HG02759 (cell line): ENCODE measurements at regions not wholly inside any gene's neighbourhood (a gene's known extent, or its start where the extent isn't known, plus 50 kb on each side); places are given as distances from the start of the nearest gene placed in this dataset.

Experiments
- ATAC-seq: cut with Tn5 transposase; IDR thresholded peaks from one replicate; pipeline ENCODE4 v1.9.1; 2021; ENCODE audit warnings: mild to moderate bottlenecking, moderate library complexity; ENCODE audit not compliant: unreplicated experiment

DNA sequence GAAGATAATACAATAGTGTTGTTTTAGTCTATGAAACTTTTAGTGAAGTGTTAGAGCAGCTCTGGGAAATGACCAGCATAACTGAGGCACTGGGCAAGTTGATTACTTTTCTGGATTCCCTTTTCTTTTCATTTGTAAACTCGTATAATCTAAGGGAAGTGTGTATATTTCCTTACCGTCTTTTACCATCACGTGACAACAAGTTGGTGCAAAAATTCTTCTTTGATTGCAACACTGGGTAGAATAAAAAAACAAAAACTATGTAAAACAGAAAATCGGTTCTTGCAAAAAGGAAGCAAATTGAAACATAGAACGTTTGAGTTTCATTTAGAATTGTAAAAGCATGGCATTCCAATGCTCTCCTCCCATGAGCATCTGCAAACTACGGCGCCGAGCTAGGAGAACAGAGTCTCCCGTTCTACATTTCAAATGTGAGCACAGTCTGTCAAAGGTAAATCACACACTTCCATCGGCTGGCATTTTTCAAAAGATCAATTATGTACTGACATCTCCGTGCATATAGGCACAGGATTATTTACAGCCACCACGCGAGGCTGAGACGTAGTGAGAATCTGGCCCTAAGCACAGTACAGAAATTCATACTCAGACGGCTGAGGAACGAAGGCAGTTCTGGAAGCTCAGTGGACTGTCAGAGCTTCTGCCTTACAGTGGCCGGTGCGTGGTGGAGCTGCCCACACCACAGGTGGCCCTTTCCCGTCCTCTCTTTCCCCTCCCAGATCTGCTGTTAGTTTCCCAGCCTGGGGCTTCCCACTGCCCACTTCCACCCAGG, 314.0 kb downstream of the BMP7 start:
- ATAC-seq, result no peak

DNA sequence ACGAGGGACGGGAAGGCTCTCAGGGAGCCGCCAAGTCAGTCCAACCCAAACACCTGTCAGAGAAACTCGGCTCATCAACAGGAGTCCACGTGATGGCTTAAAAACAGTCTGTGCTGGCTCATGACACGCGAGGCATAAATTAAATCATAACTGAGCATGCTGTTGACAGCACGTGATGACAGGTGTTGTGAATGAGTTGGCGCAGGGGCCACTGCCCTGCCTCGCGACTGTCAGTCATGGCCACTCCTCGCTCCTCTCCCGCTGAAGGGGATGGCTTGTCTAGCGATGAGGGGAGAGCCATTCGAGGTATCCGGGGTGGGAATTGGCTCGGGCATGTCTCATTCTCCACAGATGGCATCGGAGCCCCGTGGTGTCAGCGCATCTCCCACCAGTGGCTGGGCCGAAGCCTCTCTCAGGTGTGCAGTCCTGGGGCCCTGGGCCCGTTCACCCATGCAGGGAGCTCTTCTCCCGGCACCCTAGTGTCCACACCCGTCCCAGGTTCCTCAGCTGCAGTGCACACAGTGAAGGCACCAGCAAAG, 313.3 kb downstream of the BMP7 start:
- ATAC-seq, result no peak

- ATAC-seq, result no peak
Observed at GRCh38 chr20:56954797-56955196, 311.6 kb downstream of the BMP7 start.

GRCh38 chr20:56955680-56956079, 310.8 kb downstream of the BMP7 start:
- ATAC-seq, result no peak

GRCh38 chr20:56956534-56956933, 309.9 kb downstream of the BMP7 start:
- no peak for ATAC-seq

- ATAC-seq, result no peak
Observed at GRCh38 chr20:56957737-56958553, 308.5 kb downstream of the BMP7 start.

GRCh38 chr20:56964901-56965300, 301.5 kb downstream of the BMP7 start:
- ATAC-seq, result no peak

- no peak for ATAC-seq
Observed at GRCh38 chr20:56967916-56968315, 298.5 kb downstream of the BMP7 start.

- ATAC-seq, result no peak
Observed at GRCh38 chr20:56968376-56969048, 297.9 kb downstream of the BMP7 start.

- no peak for ATAC-seq
Observed at GRCh38 chr20:56974499-56975250, 291.8 kb downstream of the BMP7 start.

GRCh38 chr20:56975838-56976237, 290.6 kb downstream of the BMP7 start:
- ATAC-seq, result no peak

GRCh38 chr20:56976336-56976735, 290.1 kb downstream of the BMP7 start:
- ATAC-seq, result no peak

GRCh38 chr20:56978475-56978874, 288.0 kb downstream of the BMP7 start:
- no peak for ATAC-seq

DNA sequence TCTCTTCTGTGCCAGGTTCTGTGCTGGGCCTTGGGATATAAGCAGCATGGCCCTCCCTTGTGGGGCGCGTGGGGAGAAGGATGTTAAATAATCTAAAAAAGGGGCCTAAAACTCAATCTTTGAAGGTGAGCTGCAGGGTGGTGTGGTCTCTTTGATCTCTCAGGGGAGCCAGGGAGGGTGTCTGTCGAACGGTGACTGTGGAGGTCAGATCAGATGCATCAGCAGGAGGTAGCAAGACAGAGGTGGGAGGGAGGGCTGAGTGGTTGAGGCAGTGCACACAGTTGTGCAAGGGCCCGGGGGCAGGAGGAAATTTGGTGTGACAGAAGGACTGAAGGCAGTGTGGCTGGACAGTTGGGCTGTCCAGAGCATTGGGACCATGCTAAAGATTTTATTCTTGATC, 287.3 kb downstream of the BMP7 start:
- ATAC-seq, result no peak

DNA sequence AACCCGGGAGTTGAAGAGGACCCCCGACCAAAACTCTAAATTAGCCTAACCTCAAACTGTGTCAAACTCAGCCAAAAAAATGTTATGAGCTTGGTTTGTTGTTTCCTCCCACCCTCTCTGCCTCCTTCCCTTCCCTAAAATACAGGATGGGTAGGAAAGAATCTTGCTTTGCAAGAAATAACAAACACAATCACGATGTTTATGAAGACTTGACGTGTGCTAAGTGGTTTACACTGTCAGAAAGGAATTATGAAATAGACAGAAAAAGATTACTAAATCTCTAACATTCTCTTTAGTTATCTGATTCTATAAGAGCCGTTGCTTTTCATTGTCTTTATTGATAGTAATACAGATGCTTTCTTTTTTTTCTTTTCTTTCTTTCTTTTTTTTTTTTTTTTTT, 285.1 kb downstream of the BMP7 start:
- no peak for ATAC-seq

- ATAC-seq, result no peak
Observed at GRCh38 chr20:56983813-56984212, 282.6 kb downstream of the BMP7 start.

DNA sequence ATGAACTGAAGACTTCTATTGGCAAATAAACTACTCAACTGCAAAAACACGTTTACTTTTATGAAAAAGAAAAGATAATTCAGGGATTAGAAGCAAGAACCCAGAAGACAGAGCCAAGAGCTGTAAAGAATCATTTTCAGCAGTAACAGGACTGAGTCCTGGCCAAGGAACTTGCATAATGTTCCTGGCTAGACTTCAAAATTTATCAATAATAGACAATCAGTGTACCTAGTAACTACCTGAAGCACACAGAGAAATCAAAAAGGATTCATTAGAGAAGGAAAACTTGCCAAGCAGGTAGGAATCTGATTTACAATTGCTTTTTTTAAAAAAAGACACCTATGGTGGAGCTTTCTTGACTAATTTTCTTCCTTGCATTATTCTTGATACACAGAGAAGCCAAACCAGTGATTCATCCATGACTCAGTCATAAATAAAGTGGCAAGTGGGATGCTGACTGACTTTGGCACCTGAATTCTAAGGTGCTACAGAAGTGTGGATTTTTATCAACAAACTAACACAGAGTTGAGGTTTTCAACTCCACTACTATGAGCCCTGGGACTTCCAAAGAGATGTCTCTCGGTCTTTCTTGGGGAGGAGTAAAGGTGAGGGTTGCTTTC, 281.3 kb downstream of the BMP7 start:
- ATAC-seq, result no peak

GRCh38 chr20:56986476-56986875, 280.0 kb downstream of the BMP7 start:
- no peak for ATAC-seq

- no peak for ATAC-seq
Observed at GRCh38 chr20:56986931-56987720, 279.3 kb downstream of the BMP7 start.
